Naive thymus-derived CD8-positive, alpha-beta T cell (primary cell): ENCODE measurements at regions not wholly inside any gene's neighbourhood (a gene's known extent, or its start where the extent isn't known, plus 50 kb on each side); places are given as distances from the start of the nearest gene placed in this dataset.

Experiments used
- ATAC-seq, 2 donors: fragments of 150-1000 bp; cut with Tn5 transposase in 1 of 2; sonication (Bioruptor Pico), chemical (Tn5 transposase) in 1 of 2; 1 replicate in 1 of 2; 2 replicates in 1 of 2; pipeline ENCODE4 v1.10.0; 2021; ENCODE audit warnings: mild to moderate bottlenecking in 2 of 2, moderate library complexity in 2 of 2
- POLR2A ChIA-PET: fragments of 350-600 bp; sonication (Branson Sonifier 250); formaldehyde crosslinking; loops from one replicate; lab custom pipeline; 2021; ENCODE audit warnings: antibody characterized with exemption; lab: Charles Lee
- DNase-seq, 10 donors: peaks; one replicate each; pipeline versions ENCODE4 v3.0.0 to v3.0.0-alpha.2; 2020 to 2022
- H3K27ac Mint-ChIP-seq, 10 donors: one replicate each; pipeline ENCODE4 v1.8.0; 2020 to 2022; ENCODE audit warnings: mild to moderate bottlenecking in 10 of 10, mixed read lengths in 10 of 10, moderate library complexity in 4 of 10, inconsistent platforms in 1 of 10
- H3K27me3 Mint-ChIP-seq, 5 donors: one replicate each; pipeline ENCODE4 v1.8.0; 2021 to 2022; ENCODE audit warnings: mixed read lengths in 5 of 5
- H3K36me3 Mint-ChIP-seq, 3 donors: one replicate each; pipeline ENCODE4 v1.8.0; 2020 to 2022; ENCODE audit warnings: mixed read lengths in 3 of 3, mild to moderate bottlenecking in 2 of 3, inconsistent platforms in 1 of 3
- H3K4me1 Mint-ChIP-seq, 4 donors: one replicate each; pipeline ENCODE4 v1.8.0; 2021 to 2022; ENCODE audit warnings: mixed read lengths in 4 of 4
- H3K4me3 Mint-ChIP-seq, 10 donors: one replicate each; pipeline ENCODE4 v1.8.0; 2020 to 2022; ENCODE audit warnings: mild to moderate bottlenecking in 10 of 10, mixed read lengths in 10 of 10, moderate library complexity in 6 of 10, inconsistent platforms in 1 of 10
- H3K9me3 Mint-ChIP-seq, 9 donors: one replicate each; pipeline ENCODE4 v1.8.0; 2020 to 2022; ENCODE audit warnings: mixed read lengths in 9 of 9, mild to moderate bottlenecking in 3 of 9, inconsistent platforms in 1 of 9, moderate library complexity in 1 of 9

- Mint-ChIP-seq H3K36me3 (no peaks in the 10 kb centered on the region), H3K4me1 (no peaks in the 10 kb centered on the region), H3K4me3 (no peak overlapping the region), H3K9me3 (no peaks in the 10 kb centered on the region), H3K27me3 (peaks cover 0 to 10% (median 1%) of the 10 kb centered on the region in 5 donors), H3K27ac (no peak overlapping the region)
- ATAC-seq (no peak), DNase-seq (no peak)
- POLR2A ChIA-PET: no interaction called here
These were observed 674.8 kb upstream of the ZEB2 start for GRCh38 chr2:145194673-145195072.

- H3K4me1 Mint-ChIP-seq: peaks cover 0 to 9% (median 0%) of the 10 kb centered on the region in 4 donors
- no peak overlapping the region for H3K4me3 Mint-ChIP-seq
- H3K36me3 Mint-ChIP-seq: no peaks in the 10 kb centered on the region
- H3K27ac Mint-ChIP-seq: no peak overlapping the region
- peaks cover 0 to 8% (median 0%) of the 10 kb centered on the region in 5 donors for H3K27me3 Mint-ChIP-seq
- POLR2A ChIA-PET: no interaction called here
- H3K9me3 Mint-ChIP-seq: no peaks in the 10 kb centered on the region
- DNase-seq (no peak), ATAC-seq (no peak)
These were observed 670.2 kb upstream of the ZEB2 start for GRCh38 chr2:145190031-145190703.

DNA sequence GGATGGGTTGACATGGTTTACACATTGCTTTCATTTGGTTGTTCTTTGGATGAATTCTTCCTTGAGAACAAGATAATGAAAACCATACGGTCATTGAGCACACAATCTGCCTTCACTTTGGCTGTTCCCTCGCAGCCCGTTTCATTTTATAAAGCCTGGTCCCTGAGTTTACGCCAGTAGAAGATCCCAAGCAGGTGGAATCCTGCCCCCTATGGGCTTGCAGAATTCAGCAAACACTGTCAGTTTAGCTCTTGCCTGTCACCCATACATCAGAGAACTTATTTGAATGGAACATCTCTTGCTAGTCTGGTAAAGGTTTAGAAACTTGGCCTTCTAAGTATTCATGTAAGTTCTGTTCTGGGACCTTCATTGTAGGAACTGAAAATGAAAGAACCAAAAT is 666.4 kb upstream of the ZEB2 start:
- H3K4me1 Mint-ChIP-seq: peaks cover 0 to 10% (median 0%) of the 10 kb centered on the region in 4 donors
- POLR2A ChIA-PET: no interaction called here
- ATAC-seq (no peak), DNase-seq (no peak)
- H3K27me3 Mint-ChIP-seq: peaks cover 0 to 7% (median 5%) of the 10 kb centered on the region in 5 donors
- no peaks in the 10 kb centered on the region for H3K36me3 Mint-ChIP-seq
- H3K9me3 Mint-ChIP-seq: no peaks in the 10 kb centered on the region
- H3K27ac Mint-ChIP-seq: no peak overlapping the region
- H3K4me3 Mint-ChIP-seq: no peak overlapping the region

DNA sequence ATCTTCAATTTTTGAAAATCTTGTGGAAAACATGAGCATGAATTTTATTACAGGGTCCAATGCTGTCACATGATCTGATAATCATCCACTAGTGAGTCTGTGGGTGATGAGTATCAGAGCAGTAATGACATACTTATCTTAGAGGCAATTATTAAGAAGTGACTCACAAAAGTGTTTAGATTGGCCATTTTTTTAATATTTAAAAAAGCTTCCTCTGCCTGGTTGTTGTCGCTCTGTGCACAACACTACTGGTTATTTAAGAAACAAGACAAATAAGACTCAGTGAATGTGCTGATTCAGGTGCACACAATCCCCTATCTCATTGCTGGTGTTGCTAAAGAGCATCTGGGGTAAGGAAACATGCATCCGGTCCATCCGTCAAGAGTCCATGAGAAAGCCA is 665.8 kb upstream of the ZEB2 start:
- Mint-ChIP-seq H3K4me3 (no peak overlapping the region), H3K9me3 (no peaks in the 10 kb centered on the region), H3K36me3 (no peaks in the 10 kb centered on the region), H3K4me1 (peaks cover 0 to 10% (median 0%) of the 10 kb centered on the region in 4 donors), H3K27me3 (peaks cover 0 to 10% (median 7%) of the 10 kb centered on the region in 5 donors), H3K27ac (no peak overlapping the region)
- no peak for ATAC-seq
- POLR2A ChIA-PET: no interaction called here
- DNase-seq: no peak

- ATAC-seq: no peak
- no peak overlapping the region for H3K27ac Mint-ChIP-seq
- H3K27me3 Mint-ChIP-seq: peaks cover 0 to 10% (median 7%) of the 10 kb centered on the region in 5 donors
- H3K36me3 Mint-ChIP-seq: no peaks in the 10 kb centered on the region
- DNase-seq: no peak
- no peaks in the 10 kb centered on the region for H3K9me3 Mint-ChIP-seq
- POLR2A ChIA-PET: no interaction called here
- H3K4me1 Mint-ChIP-seq: peaks cover 0 to 10% (median 0%) of the 10 kb centered on the region in 4 donors
- H3K4me3 Mint-ChIP-seq: no peak overlapping the region
These were observed 665.1 kb upstream of the ZEB2 start for GRCh38 chr2:145184741-145185651.

DNA sequence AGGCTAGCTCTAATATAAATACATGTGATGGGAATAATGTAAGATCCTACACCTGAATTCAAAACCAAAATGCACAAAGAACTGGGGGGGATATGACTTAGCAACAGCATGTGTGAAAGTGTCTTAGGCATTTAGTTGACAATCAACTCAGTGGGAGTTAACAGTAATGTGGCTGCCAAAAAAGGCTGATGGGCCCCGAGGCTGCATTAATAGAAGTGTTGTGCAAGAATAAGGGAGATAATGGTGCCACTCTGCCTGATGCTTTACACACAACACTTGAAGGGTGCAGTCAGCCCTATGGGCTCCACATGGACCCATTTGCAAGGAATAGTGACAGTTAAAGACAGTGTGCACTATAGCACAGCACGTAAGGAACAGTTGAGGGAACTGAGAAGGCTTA is 649.4 kb upstream of the ZEB2 start:
- no peak overlapping the region for H3K27ac Mint-ChIP-seq
- H3K36me3 Mint-ChIP-seq: peaks cover 0 to 5% (median 0%) of the 10 kb centered on the region in 3 donors
- ATAC-seq (no peak), DNase-seq (no peak)
- H3K27me3 Mint-ChIP-seq: no peaks in the 10 kb centered on the region
- no peak overlapping the region for H3K4me3 Mint-ChIP-seq
- H3K4me1 Mint-ChIP-seq: no peaks in the 10 kb centered on the region
- peaks cover 0 to 6% (median 0%) of the 10 kb centered on the region in 9 donors for H3K9me3 Mint-ChIP-seq
- POLR2A ChIA-PET: no interaction called here

- Mint-ChIP-seq H3K27me3 (no peaks in the 10 kb centered on the region), H3K27ac (no peak overlapping the region), H3K4me3 (no peak overlapping the region), H3K4me1 (no peaks in the 10 kb centered on the region), H3K9me3 (peaks cover 0 to 6% (median 0%) of the 10 kb centered on the region in 9 donors), H3K36me3 (peaks cover 0 to 5% (median 0%) of the 10 kb centered on the region in 3 donors)
- POLR2A ChIA-PET: no interaction called here
- DNase-seq: no peak
- no peak for ATAC-seq
These were observed 648.2 kb upstream of the ZEB2 start for GRCh38 chr2:145168091-145168490.

DNA sequence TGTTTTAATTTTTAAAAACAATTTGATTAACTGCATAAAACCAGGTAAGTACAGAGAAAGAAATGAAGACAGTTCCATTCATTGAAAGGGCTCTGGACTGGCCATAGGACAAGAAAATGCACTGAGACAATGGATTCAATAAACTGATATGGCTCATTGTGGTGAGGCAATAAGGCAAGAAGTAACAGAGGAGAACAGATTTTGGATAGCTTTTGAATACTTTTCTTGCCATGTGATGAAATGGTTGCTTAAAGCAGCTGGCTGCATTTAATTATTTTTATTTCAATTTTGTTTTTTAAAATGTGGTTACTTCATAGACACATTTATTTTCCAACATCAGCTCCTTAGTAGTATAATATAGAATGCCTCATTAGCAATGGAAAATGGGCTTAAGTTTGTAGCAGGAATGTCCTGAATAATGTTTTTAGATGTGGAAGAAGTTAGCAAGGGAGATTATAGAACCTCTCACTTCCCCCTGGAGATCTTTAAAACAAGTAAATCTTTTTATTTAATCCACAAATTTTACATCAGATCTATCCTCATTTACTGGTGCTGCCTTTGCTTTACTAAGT is 646.9 kb upstream of the ZEB2 start:
- H3K4me3 Mint-ChIP-seq: no peak overlapping the region
- H3K9me3 Mint-ChIP-seq: peaks cover 0 to 6% (median 0%) of the 10 kb centered on the region in 9 donors
- POLR2A ChIA-PET: no interaction called here
- H3K27me3 Mint-ChIP-seq: no peaks in the 10 kb centered on the region
- no peak overlapping the region for H3K27ac Mint-ChIP-seq
- no peaks in the 10 kb centered on the region for H3K4me1 Mint-ChIP-seq
- no peak for DNase-seq
- ATAC-seq: no peak
- peaks cover 0 to 2% (median 0%) of the 10 kb centered on the region in 3 donors for H3K36me3 Mint-ChIP-seq

- no peaks in the 10 kb centered on the region for H3K36me3 Mint-ChIP-seq
- ATAC-seq (no peak), DNase-seq (no peak)
- H3K4me3 Mint-ChIP-seq: no peak overlapping the region
- no peaks in the 10 kb centered on the region for H3K4me1 Mint-ChIP-seq
- POLR2A ChIA-PET: no interaction called here
- no peak overlapping the region for H3K27ac Mint-ChIP-seq
- peaks cover 0 to 5% (median 0%) of the 10 kb centered on the region in 5 donors for H3K27me3 Mint-ChIP-seq
- peaks cover 0 to 10% (median 0%) of the 10 kb centered on the region in 9 donors for H3K9me3 Mint-ChIP-seq
These were observed 641.7 kb upstream of the ZEB2 start for GRCh38 chr2:145161656-145162055.

DNA sequence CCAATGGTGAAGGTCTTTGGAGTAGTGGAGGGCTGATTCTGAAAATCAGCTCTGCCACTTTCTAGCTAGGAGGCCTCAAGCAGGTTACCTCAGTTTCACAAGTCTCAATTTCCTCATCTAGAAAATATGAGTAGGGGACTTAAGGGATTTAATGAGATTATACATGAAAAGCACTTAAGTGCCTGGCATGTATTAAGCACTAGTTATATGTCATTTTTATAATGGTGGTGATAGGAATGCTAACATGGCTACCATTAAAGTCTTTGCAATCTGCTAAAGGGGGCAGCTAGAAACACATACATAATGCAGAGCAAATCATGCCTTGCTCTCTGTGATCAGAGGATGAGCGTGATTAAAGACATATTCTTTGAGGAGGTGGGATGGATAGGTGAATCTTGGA is 640.9 kb upstream of the ZEB2 start:
- Mint-ChIP-seq H3K4me3 (no peak overlapping the region), H3K4me1 (no peaks in the 10 kb centered on the region), H3K27ac (no peak overlapping the region), H3K36me3 (no peaks in the 10 kb centered on the region), H3K27me3 (peaks cover 0 to 5% (median 0%) of the 10 kb centered on the region in 5 donors), H3K9me3 (peaks cover 0 to 13% (median 0%) of the 10 kb centered on the region in 9 donors)
- no peak for ATAC-seq
- DNase-seq: no peak
- POLR2A ChIA-PET: no interaction called here

DNA sequence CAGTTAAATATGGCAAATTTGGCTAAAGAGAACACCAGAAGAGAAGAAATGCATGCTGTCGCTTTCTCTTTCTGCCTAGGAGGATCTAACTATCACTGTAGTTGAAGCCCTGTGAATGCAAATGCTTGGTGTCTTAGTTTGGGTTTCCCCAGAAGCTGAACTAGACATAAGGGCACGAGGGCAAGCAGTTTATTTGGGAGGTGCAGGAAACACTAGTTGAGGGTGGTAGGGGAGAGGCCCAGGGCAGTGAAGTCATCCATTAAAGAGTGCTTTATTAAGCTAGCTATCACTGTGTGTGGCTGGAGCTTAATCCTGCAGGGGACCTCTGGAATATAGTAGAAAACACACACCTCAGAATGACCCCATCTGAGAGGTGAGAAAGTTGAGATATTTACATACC is 639.8 kb upstream of the ZEB2 start:
- Mint-ChIP-seq H3K4me3 (no peak overlapping the region), H3K9me3 (peaks cover 0 to 20% (median 0%) of the 10 kb centered on the region in 9 donors), H3K36me3 (no peaks in the 10 kb centered on the region), H3K27me3 (peaks cover 0 to 5% (median 0%) of the 10 kb centered on the region in 5 donors), H3K27ac (no peak overlapping the region), H3K4me1 (no peaks in the 10 kb centered on the region)
- ATAC-seq: no peak
- no peak for DNase-seq
- POLR2A ChIA-PET: no interaction called here

DNA sequence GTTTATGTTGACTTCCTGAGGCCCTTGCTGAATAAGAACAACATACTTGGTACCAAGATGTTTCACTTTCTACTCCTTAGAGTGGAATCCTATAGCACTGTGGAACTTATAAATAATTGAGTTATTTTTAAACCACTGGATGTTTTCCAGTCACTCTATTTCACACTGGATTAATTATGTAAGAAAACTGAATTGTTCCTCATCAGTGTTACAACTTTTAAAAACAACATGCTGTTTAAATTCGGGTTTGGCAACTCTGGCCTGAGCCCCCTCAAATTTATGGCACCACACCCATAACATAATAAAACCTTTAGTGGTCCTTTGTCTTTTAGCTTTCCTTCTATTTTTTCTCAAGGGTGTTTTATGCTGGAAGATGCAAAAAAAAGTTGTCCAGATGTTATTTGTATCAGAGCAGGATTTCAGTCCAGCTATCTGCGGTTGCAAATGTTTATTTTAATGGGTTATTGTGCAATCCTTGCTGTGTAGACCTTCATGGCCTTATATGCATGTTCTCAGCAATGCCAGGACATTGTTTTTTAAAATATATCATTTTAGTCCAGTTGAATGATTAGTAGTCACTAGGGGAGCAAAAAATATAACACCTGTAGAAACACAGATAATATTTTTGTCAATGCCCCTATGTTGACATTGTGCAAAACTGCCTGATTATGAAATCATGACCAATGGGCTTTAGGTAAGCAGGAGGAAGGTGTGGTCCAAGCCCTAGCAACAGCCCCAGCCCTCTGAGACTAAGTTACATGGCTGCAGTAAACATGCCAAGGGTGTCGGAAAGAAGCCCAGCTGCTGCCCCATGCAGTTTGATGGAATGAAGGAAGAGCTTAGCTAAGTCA is 638.0 kb upstream of the ZEB2 start:
- H3K36me3 Mint-ChIP-seq: peaks cover 0 to 4% (median 0%) of the 10 kb centered on the region in 3 donors
- ATAC-seq (no peak), DNase-seq (no peak)
- H3K4me3 Mint-ChIP-seq: no peak overlapping the region
- peaks cover 0 to 5% (median 0%) of the 10 kb centered on the region in 5 donors for H3K27me3 Mint-ChIP-seq
- H3K4me1 Mint-ChIP-seq: no peaks in the 10 kb centered on the region
- H3K9me3 Mint-ChIP-seq: peaks cover 0 to 28% (median 4%) of the 10 kb centered on the region in 9 donors
- POLR2A ChIA-PET: no interaction called here
- no peak overlapping the region for H3K27ac Mint-ChIP-seq
